SIG-M5 treated with dmso at 0.1 percent for 504 hours (cell line): ENCODE measurements at regions not wholly inside any gene's neighbourhood (a gene's known extent, or its start where the extent isn't known, plus 50 kb on each side); places are given as distances from the start of the nearest gene placed in this dataset.
"Not testable (repeated sequence)": the region's sequence is repeated elsewhere in the genome, so short reads cannot be mapped to it uniquely, and the experiment has no call there.

Experiments
- DNase-seq: peaks from one replicate; lab custom pipeline; 2025; ENCODE audit not compliant: unreplicated experiment; lab: John Stamatoyannopoulos, UW

DNA sequence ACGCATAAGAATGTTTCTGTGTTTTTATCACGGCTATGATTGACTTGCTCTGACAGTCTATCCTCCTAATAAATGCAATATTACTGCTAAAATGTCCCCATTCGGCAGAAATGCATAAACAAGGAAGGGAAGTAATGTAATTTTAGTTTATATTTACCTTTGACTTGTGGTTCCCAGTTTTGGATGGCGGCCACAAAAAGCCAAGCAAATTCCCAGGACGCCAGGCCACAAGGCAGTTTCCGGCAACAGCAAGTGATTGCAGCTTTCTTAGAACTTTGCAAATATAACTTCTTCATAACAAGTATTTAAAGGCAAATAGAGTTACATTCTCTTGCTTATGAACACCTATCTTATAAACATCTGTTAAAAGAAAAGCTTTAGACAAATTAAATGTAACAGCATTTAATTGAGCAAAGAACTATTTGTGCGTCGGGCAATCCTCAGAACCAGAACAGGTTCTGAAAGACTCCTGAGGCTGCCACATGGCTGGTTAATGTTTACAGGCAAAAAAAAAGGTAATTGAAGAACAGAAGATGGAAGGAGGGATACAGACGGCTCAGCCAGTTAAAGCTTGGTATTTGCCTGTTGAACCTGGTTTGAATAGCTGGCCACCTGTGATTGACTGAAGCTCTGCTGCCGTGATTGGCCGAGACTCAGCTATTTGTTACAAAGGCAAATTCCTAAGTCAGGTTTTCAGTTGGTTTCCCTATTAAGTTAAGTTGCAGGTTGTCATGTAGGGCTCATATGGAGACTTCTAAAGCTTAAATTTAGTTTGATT is 80.8 kb downstream of the C21orf91 start:
- DNase-seq: no peak

DNA sequence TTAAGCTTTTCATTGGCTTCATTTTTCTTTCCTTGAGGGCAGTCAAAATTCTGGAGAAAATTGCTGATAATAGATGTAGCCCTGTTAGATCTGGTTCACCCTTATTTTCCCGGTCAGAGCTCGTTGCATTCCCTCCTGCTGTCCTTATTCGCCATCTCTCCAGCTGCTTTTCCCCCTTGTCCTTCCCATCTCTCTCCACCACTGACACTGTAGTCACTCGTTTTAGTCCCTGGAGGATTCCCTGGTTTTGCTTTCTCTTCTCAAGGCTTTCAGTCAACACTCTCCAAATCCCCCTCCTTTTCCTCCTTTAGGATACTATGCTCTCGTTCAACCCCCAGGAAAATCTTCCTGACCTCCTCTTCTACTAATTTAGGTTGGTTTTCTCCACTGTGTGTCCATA is 83.1 kb downstream of the C21orf91 start:
- DNase-seq: no peak

- no peak for DNase-seq
Observed at GRCh38 chr21:17733209-17733608, 85.9 kb downstream of the C21orf91 start.

GRCh38 chr21:17732306-17732705 is 86.8 kb downstream of the C21orf91 start:
- DNase-seq: no peak

- no peak for DNase-seq
Observed at GRCh38 chr21:17731554-17731953, 87.6 kb downstream of the C21orf91 start.

- DNase-seq: peak; percentile 94
Observed at GRCh38 chr21:17730782-17731181, 88.4 kb downstream of the C21orf91 start.

DNA sequence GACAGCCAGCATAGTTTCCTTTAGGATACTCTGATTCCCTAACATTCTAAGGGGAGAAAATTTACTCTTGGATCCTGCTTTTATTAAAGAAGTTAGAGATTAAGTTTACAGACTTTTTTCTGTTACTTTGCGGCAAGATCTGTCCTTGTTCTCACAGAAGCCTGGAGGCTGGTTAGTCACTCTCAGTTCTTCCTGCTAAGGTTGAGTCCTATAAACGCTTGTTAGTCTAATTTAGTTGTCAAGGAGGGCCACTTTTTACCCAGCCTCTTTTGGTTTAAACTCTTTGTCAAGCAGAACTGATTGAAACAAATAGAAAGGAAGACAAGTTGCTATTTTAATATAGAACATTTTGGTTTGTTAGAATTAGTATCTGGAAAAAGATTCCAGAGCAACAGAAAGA is 89.7 kb downstream of the C21orf91 start:
- DNase-seq: no peak

DNA sequence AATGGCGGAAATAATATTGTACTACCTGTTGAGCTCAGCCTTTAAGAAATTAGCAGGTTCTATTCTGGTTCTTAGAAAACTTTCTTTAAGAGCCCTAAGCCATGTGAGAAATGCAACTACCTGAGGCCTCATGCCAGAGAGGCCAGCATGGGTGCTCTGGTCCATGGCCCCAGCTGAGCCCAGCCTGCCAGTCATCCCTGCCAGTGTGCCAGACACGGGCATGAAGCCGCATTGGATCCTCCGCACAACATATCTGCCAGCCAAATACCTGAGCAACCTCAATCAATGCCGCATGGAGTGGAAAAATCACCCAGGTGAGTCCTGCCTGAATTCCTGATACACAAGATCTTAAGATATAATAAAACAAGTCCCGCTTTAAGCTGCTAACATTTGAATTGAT is 91.8 kb downstream of the C21orf91 start:
- no peak for DNase-seq

- no peak for DNase-seq
Observed at GRCh38 chr21:17726047-17726829, 92.9 kb downstream of the C21orf91 start.

GRCh38 chr21:17725339-17725738 is 93.8 kb downstream of the C21orf91 start:
- no peak for DNase-seq

DNA sequence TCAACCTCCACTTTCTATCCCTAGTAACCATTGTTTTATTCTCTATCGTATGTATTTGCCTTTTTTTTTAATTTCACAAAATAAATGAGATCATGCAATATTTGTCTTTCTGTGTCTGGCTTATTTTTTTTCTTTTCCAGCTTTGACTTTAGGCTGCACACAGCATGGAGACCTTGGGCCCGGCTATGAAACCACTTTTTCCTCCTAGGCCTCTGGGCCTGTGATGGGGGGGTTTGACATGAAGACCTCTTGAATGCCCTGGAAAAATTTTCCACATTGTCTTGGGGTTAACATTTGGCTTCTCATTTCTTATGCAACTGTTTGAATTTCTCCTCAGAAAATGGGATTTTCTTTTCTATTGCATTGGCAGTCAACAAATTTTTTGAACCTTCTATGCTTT is 100.2 kb upstream of the BTG3 start:
- no peak for DNase-seq

DNA sequence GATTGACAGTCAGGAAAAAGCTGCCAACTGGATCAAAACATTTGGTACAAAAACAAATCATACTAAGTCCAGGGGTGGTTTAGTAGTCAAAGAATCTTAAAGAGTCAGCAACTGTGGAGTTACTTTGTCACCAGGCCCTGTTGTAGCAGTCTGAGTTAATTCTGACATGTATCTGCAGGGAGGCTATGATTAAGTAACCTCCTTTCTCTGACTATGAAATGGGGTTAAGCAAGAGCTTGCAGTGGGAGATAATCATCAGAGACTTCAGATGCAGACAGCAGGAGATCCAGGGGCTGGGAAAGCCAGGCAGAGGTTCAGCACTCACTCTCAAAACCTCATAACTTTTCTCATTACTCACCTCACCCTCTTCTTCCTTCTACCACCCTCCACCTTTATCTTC is 99.2 kb upstream of the BTG3 start:
- DNase-seq: peak; percentile 75

DNA sequence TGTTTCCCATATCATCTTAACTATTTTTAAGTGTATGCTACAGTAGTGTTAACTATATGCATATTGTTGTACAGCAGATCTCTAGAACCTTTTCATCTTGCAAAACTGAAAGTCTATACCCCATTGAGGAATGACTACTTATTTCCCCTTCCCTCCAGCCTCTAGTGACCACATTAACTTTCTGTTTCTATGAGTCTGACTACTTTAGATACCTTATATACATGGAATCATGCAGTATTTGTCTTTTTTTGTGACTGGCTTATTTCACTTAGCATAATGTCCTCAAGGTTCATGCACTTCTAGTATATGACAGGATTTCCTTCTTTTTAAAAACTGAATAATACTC is 96.5 kb upstream of the BTG3 start:
- peak; percentile 37 for DNase-seq

DNA sequence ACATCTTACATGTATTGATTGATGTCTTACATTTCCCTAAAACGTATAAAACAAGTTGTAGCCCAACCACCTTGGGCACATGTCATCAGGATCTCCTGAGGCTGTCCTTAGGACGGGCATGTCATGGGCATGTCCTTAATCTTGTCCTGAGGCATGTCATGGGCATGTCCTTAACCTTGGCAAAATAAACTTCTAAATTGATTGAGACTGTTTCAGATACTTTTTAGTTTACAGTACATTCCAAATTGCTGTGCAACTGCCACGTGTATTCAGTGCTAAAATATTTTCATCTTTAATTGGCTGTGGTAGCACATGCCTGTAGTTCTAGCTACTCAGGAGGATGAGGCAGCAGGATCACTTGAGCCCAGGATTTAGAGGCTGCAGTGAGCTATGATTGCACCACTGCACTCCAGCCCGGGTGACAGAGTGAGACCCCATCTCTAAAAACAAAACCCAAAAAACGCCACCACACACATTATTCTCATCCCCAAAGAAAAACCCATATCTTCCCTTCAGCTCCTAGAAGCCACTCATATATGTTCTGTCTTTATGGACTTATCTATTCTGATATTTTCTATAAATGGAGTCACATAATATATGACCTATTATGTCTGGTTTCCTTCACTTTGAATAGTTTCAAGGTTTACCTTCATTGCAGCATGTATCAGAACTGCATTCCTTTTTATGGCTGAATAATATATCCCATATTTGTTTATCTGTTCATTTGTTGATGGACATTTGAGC is 96.0 kb upstream of the BTG3 start:
- no peak for DNase-seq

- no peak for DNase-seq
Observed at GRCh38 chr21:17699524-17700189, 87.0 kb upstream of the BTG3 start.

GRCh38 chr21:17697473-17697872 is 84.8 kb upstream of the BTG3 start:
- DNase-seq: no peak

DNA sequence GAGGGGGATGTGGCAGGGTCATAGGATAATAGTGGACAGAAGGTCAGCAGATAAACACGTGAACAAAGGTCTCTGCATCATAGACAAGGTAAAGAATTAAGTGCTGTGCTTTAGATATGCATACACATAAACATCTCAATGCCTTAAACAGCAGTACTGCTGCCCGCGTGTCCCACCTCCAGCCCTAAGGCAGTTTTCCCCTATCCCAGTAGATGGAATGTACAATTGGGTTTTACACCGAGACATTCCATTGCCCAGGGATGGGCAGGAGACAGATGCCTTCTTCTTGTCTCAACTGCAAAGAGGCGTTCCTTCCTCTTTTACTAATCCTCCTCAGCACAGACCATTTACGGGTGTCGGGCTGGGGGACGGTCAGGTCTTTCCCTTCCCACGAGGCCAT is 81.7 kb upstream of the BTG3 start:
- not testable (repeated sequence) for DNase-seq

- no peak for DNase-seq
Observed at GRCh38 chr21:17693801-17694200, 81.1 kb upstream of the BTG3 start.

GRCh38 chr21:17690078-17690494 is 77.4 kb upstream of the BTG3 start:
- DNase-seq: no peak

- DNase-seq: no peak
Observed at GRCh38 chr21:17688912-17689874, 76.5 kb upstream of the BTG3 start.
